ENCODE measurements at regions not wholly inside any gene's neighbourhood (a gene's known extent, or its start where the extent isn't known, plus 50 kb on each side); places are given as distances from the start of the nearest gene placed in this dataset.

- no peak for TF ChIP-seq CTCF (IDR thresholded peaks at IDR 0.05)
- no peak for TF ChIP-seq POLR2A (IDR thresholded peaks at IDR 0.05; ENCODE audit: low read depth)
Measured at GRCh38 chr4:14744346-14744745, 257.9 kb upstream of the CPEB2 start.

Measured in esophagus muscularis mucosa (tissue), 3 donors.